ENCODE measurements at regions not wholly inside any gene's neighbourhood (a gene's known extent, or its start where the extent isn't known, plus 50 kb on each side); places are given as distances from the start of the nearest gene placed in this dataset.

DNA sequence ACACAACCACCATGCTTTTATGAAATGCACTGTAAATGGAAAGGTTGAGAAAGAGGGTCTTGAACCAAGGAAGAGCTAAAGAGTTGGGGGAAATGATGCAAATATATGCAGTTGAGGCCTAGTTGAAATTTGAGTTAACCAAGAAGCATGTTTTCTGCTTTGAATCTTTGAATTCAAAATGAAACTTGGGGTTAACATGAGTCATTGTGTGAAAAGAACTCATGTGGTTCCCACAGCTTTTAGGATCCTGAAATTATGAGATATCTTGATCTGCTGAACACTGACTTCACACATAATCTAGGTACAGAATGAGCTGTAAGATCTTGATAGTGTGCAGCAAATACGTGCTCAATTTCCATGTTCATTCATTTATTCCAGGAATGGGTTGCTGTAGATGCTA lies 422.9 kb upstream of the TRIB2 start:
- TF ChIP-seq GATA3 (IDR thresholded peaks at IDR 0.05; ENCODE audit: low read depth, low read length) (no peak), GATA2 (IDR thresholded peaks at IDR 0.05; ENCODE audit: low read depth, low read length) (no peak)

All from SH-SY5Y (cell line).